ENCODE measurements at regions not wholly inside any gene's neighbourhood (a gene's known extent, or its start where the extent isn't known, plus 50 kb on each side); places are given as distances from the start of the nearest gene placed in this dataset.

DNA sequence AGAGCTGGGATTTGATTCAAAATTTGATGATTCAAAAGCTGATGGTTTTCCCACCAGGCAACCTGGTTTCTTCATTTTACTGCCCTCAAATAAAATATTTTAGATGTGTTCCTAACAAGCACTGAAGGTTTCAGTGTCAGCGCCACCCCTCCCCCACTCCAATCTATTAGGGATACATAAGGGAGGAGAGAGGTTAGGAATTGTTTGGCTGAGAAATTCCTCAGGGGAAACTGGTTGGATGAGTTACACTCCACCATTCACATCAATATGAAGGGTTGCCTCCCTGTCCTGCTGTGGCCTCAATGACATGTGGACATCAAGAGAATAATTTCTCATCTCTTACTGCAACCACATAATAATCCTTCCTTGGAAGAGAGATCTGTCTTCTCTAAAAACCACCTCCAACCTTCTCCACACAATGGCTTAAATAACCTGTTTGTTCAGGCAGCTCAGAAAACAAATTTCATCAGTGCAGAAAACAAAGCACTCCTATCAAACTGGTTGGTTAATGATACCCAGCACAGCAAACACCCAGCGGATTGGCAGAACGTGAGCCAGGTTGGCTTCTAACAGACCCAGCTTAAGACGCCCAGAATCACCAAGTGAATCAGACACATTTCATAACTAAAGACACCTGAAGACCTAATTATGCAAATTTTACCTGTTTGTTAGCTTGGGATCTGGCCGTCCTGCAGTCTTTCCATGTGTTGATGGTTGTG, 136.0 kb upstream of the SGK1 start:
- DNase-seq (ENCODE audit: low read depth) = no peak

DNA sequence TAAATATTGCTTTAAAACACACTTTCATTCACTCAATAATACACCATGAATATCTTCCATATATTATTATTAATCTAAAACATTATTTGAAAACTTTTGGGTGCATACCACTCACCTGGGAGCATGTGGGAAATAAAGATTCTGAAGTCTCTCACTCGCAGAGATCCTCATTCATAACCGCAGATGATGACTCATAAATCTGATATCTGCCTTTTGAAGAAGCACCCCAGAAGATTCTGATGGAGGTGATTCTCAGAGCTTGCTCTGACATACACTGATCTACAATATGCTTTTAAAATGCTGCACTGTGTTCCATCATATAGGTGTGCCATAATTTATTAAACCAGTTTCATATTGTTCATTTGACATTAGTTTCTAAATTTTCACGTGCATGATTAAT, 135.0 kb upstream of the SGK1 start:
- DNase-seq (ENCODE audit: low read depth) = no peak

DNA sequence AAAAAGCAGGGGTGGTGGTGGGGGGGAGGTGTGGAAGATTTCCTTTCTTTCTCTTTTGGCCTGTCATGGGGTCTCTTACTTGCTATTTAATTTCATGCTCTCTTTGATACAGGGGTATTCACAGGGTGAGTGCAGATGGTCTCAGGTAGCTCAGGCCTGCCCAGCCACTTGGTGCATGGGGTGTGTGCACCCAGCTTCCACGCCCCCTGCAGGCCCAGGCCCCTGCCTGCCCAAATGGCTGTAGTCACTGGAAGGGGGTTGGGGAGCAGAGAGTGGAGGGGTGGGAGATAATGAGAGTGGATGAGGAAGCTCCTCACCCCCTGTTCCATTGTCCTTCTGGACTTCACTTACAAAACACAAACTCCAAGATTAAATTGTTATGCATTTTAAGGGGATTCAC, 133.6 kb upstream of the SGK1 start:
- no peak for DNase-seq (ENCODE audit: low read depth)

GRCh38 chr6:134449781-134450180, 131.9 kb upstream of the SGK1 start:
- DNase-seq (ENCODE audit: low read depth) = no peak

GRCh38 chr6:134449004-134449403, 131.1 kb upstream of the SGK1 start:
- DNase-seq (ENCODE audit: low read depth) = no peak

- peak; percentile 93 for DNase-seq (ENCODE audit: low read depth)
Measured at GRCh38 chr6:134447883-134448387, 130.0 kb upstream of the SGK1 start.

DNA sequence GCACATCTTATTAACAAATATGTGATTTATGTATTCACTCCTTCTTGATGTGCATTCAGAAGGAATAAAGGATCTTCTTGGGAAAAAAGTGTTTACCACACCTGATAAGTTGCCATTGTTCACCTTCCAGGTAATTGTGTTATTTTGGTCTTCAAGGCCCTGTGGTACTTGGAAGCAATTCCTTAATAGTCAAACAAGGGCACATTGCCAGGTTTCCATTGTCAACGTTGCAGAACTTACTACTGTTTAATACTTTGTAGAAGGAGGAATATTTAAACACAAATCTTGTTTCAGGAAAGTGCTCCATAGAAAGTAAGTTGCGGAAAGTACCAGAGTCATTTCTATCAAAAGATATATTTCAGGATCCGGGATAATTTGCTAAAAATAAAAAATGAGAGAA, 129.5 kb upstream of the SGK1 start:
- no peak for DNase-seq (ENCODE audit: low read depth)

GRCh38 chr6:134446896-134447295, 129.0 kb upstream of the SGK1 start:
- DNase-seq (ENCODE audit: low read depth) = no peak

DNA sequence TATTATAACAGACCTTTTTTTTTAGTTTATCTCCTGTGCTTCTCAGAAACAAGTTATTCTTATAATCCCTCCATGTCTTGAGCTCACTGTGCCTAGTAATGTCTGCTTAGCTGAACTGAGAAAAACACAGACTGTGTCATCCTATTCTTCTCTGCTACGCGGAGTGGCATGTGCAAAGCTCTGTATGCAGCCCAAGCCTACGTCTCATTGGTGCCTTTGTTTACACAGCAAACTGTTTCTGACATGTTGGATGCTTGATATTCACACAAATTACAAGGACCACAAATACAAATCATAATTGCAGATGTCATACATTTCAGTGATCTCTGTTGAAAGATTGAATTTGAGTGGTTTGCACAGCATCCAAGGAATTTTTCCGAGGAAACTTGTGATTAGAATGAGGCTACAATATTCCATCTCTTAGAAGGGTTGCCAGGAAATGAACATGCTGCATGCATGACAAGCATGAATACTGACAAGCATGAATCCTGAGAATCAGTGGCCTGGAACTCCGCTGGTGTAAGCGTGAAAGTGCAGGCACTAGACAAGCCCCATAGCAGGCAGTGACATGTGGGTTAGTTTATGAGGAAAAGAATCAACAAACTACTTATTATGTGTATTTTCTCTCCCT, 128.4 kb upstream of the SGK1 start:
- peak; percentile 59 for DNase-seq (ENCODE audit: low read depth)

DNA sequence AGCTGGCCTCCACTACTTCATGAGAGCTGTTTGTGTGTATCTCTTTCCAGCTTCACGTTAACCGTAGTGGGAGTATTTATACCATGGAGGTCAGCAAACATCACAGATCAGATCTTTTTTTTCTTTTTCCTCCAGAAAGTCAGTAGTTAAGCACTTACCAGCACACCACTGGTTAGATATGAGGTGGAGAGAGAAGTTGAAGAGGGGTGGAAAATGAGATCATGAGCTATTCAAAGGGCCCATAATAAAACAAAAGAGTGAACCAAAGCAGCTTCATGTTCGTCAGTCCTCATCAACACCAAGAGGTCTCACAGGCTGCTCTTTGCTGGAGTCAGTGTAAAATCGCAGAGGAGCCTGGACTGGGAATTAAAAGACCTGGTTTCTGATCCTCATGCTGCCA, 125.1 kb upstream of the SGK1 start:
- DNase-seq (ENCODE audit: low read depth) = no peak

DNA sequence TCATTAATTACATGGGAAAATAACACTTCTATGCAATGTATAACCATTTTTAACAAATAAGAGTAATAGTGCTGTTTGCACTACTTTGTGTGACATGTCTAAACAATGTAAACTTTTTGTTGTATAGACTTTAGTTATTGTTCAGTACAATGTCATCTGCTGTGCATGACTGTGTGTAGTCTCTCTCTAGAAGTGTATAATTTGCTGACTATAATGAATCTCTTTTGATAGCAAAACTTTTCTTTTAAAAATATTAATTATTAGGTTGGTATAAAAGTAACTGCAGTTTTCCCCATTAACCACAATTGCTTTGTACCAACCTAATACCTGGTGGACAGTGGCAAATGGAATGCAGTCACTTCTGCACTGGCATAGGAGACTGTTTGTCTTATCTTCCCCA, 124.2 kb upstream of the SGK1 start:
- DNase-seq (ENCODE audit: low read depth) = no peak

DNA sequence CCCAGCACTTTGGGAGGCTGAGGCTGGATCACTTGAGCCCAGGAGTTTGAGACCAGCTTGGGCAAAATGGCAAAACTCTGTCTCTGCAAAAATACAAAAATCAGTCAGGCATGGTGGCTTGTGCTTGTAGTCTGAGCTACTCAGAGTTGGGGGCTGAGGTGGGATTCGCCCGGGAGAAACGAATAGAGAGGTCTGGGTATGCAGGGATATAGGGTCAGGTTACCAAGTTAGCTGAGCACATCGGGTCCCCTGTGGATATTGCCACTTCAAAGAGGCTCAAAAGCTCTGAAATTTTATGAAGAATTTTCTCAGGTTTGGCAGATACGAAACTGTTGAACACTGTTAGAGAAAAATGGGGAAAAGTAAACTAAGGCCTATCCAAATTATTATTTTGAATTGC, 120.9 kb upstream of the SGK1 start:
- no peak for DNase-seq (ENCODE audit: low read depth)

DNA sequence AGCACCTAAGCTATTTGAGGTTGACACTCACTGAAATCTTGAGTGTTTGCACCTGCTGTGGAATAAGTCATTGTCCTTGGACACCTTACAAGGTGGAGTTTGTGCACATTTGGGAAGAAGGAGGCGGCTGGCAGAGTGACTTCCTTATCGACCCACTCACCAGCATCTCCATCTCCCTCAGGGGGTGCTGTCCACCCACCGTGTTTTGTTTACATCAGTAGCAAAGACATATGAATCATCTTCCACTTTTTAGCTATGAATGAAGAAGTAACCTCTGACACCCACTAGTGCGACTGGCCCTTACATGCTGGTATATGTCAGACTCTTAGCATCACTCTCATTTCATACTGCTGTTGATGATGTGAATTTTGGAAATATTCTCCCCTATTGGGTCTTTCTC, 119.5 kb upstream of the SGK1 start:
- no peak for DNase-seq (ENCODE audit: low read depth)

- no peak for DNase-seq (ENCODE audit: low read depth)
Measured at GRCh38 chr6:134436950-134437349, 119.0 kb upstream of the SGK1 start.

DNA sequence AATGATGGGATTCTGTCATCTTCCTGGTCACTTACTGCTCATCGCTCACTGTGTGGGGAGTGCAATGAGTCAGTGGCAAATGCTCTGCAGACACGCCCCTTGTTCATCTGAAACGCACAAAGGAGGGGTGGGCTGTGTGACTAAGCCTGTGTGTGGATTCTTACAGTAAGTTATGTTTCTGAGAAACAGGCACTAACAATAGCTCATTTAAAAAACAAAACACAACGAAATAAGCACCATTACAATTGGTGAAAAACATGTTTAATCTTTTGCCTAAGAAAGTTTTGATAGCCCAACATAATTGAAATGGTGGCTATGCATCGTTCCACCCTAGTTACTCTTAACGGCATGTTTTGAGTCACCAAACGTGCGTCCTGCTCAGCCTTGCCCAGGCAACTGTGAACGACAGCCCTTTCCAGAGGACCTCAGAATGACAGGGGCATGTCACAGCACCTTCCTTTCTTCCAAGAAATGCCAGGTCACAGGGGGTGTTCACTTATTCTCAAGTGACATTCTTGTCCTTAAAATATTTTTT, 118.4 kb upstream of the SGK1 start:
- DNase-seq (ENCODE audit: low read depth) = peak; percentile 98

- DNase-seq (ENCODE audit: low read depth) = no peak
Measured at GRCh38 chr6:134435814-134436280, 117.9 kb upstream of the SGK1 start.

GRCh38 chr6:134434019-134434942, 116.4 kb upstream of the SGK1 start:
- DNase-seq (ENCODE audit: low read depth) = no peak

DNA sequence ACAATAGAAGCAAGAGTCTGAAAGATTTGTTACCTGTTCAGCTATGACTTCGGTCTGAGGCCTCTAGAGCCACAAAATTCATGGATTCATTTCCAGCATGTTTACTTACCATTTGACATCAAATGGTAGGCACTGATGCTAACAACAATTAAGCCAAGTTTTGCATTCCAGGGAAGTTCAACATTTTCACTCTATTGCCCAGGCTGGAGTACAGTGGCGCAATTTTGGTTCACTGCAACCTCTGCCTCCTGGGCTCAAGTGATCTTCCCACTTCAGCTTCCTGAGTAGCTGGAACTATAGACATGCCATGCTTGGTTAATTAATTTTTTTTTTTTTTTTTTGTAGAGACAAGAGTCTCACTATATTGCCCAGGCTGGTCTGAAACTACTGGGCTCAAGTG, 114.1 kb upstream of the SGK1 start:
- no peak for DNase-seq (ENCODE audit: low read depth)

GRCh38 chr6:134431421-134431859, 113.5 kb upstream of the SGK1 start:
- DNase-seq (ENCODE audit: low read depth) = no peak

DNA sequence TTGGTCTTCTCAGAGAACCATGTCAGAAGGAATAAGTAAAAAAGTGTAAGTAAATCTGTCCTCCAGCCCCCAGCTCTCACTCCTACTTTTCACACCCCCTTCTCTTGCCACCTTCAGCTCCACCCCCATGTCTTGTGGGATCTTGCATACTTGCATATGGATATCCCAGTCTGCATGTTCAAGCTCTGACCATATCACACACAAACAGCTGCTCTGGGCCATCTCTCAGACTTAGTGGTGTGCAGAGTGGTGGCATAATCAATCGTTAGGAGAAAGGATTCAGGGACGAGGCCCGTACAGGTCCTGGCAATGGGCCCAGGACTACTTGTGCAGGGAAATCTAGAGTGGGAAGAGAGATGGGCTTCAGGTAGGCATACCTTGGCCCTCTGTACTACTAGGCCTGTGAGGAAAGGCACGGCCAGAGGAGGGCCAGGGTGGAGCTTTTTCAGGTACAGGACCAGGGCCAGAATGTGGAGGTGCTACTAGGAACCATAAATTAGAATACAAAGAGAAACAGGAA, 112.0 kb upstream of the SGK1 start:
- no peak for DNase-seq (ENCODE audit: low read depth)

DNA sequence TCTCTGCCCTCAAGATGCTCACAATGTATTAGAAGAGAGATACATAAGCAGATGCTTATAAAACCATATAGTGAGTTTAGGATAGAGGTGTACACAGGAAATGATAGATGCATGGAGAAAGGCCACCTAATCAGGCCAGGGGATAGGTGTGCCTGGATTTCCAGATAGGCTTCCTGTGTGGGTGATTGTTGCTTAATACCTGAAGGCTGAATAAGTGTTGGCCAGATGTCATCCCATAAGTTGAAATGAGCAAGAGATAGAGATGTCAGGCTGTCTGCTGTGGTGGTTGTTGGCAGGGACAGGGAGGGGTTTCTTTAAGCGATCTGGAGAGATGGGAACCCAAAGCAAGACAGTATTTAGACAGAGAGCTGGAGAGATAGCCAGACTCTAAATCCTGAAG, 109.8 kb upstream of the SGK1 start:
- no peak for DNase-seq (ENCODE audit: low read depth)

- no peak for DNase-seq (ENCODE audit: low read depth)
Measured at GRCh38 chr6:134426623-134427022, 108.7 kb upstream of the SGK1 start.
